ENCODE measurements at regions not wholly inside any gene's neighbourhood (a gene's known extent, or its start where the extent isn't known, plus 50 kb on each side); places are given as distances from the start of the nearest gene placed in this dataset.

- H3K27me3 Mint-ChIP-seq (ENCODE audit: unreplicated experiment): peaks cover 2% of the 10 kb centered on the region
- H3K4me3 Mint-ChIP-seq (ENCODE audit: unreplicated experiment): no peak overlapping the region
- H3K36me3 Mint-ChIP-seq (ENCODE audit: unreplicated experiment): no peaks in the 10 kb centered on the region
- H3K27ac Mint-ChIP-seq (ENCODE audit: unreplicated experiment): no peak overlapping the region
- H3K4me1 Mint-ChIP-seq (ENCODE audit: low read depth, unreplicated experiment): peaks cover 11% of the 10 kb centered on the region
- no peak for DNase-seq
- TF ChIP-seq CTCF (IDR thresholded peaks at IDR 0.05; ENCODE audit: partially characterized antibody, unreplicated experiment): no peak
- H3K9me3 Mint-ChIP-seq (ENCODE audit: unreplicated experiment): peaks cover 2% of the 10 kb centered on the region
Observed at GRCh38 chr5:89010512-89010911, 127.5 kb upstream of the MEF2C start.

GRCh38 chr5:89008291-89008690 is 125.3 kb upstream of the MEF2C start:
- H3K4me3 Mint-ChIP-seq (ENCODE audit: unreplicated experiment): no peak overlapping the region
- TF ChIP-seq CTCF (IDR thresholded peaks at IDR 0.05; ENCODE audit: partially characterized antibody, unreplicated experiment): no peak
- peaks cover 7% of the 10 kb centered on the region for H3K4me1 Mint-ChIP-seq (ENCODE audit: low read depth, unreplicated experiment)
- H3K27ac Mint-ChIP-seq (ENCODE audit: unreplicated experiment): no peak overlapping the region
- H3K9me3 Mint-ChIP-seq (ENCODE audit: unreplicated experiment): no peaks in the 10 kb centered on the region
- no peaks in the 10 kb centered on the region for H3K36me3 Mint-ChIP-seq (ENCODE audit: unreplicated experiment)
- no peak for DNase-seq
- H3K27me3 Mint-ChIP-seq (ENCODE audit: unreplicated experiment): no peaks in the 10 kb centered on the region

GRCh38 chr5:89005990-89006389 is 123.0 kb upstream of the MEF2C start:
- Mint-ChIP-seq H3K27ac (ENCODE audit: unreplicated experiment) (no peak overlapping the region), H3K27me3 (ENCODE audit: unreplicated experiment) (no peaks in the 10 kb centered on the region), H3K4me3 (ENCODE audit: unreplicated experiment) (no peak overlapping the region), H3K9me3 (ENCODE audit: unreplicated experiment) (peaks cover 1% of the 10 kb centered on the region), H3K36me3 (ENCODE audit: unreplicated experiment) (peaks cover 11% of the 10 kb centered on the region), H3K4me1 (ENCODE audit: low read depth, unreplicated experiment) (no peaks in the 10 kb centered on the region)
- no peak for TF ChIP-seq CTCF (IDR thresholded peaks at IDR 0.05; ENCODE audit: partially characterized antibody, unreplicated experiment)
- DNase-seq: no peak

- Mint-ChIP-seq H3K4me3 (ENCODE audit: unreplicated experiment) (no peak overlapping the region), H3K4me1 (ENCODE audit: low read depth, unreplicated experiment) (no peaks in the 10 kb centered on the region), H3K9me3 (ENCODE audit: unreplicated experiment) (peaks cover 1% of the 10 kb centered on the region), H3K36me3 (ENCODE audit: unreplicated experiment) (peaks cover 11% of the 10 kb centered on the region), H3K27ac (ENCODE audit: unreplicated experiment) (no peak overlapping the region), H3K27me3 (ENCODE audit: unreplicated experiment) (no peaks in the 10 kb centered on the region)
- no peak for DNase-seq
- TF ChIP-seq CTCF (IDR thresholded peaks at IDR 0.05; ENCODE audit: partially characterized antibody, unreplicated experiment): no peak
Observed at GRCh38 chr5:89004379-89004778, 121.4 kb upstream of the MEF2C start.

- Mint-ChIP-seq H3K27ac (ENCODE audit: unreplicated experiment) (no peak overlapping the region), H3K4me1 (ENCODE audit: low read depth, unreplicated experiment) (no peaks in the 10 kb centered on the region), H3K4me3 (ENCODE audit: unreplicated experiment) (no peak overlapping the region), H3K9me3 (ENCODE audit: unreplicated experiment) (peaks cover 1% of the 10 kb centered on the region), H3K36me3 (ENCODE audit: unreplicated experiment) (peaks cover 11% of the 10 kb centered on the region), H3K27me3 (ENCODE audit: unreplicated experiment) (no peaks in the 10 kb centered on the region)
- no peak for TF ChIP-seq CTCF (IDR thresholded peaks at IDR 0.05; ENCODE audit: partially characterized antibody, unreplicated experiment)
- DNase-seq: no peak
Observed at GRCh38 chr5:89003563-89004036, 120.6 kb upstream of the MEF2C start.
